ENCODE measurements at regions not wholly inside any gene's neighbourhood (a gene's known extent, or its start where the extent isn't known, plus 50 kb on each side); places are given as distances from the start of the nearest gene placed in this dataset.

- no peak for ATAC-seq
- Mint-ChIP-seq H3K36me3 (no peaks in the 10 kb centered on the region), H3K27ac (no peak overlapping the region), H3K4me1 (no peaks in the 10 kb centered on the region), H3K9me3 (ENCODE audit: low read depth) (no peaks in the 10 kb centered on the region), H3K4me3 (no peak overlapping the region), H3K27me3 (peaks cover 6% of the 10 kb centered on the region)
- CTCF ChIA-PET = no interaction called here
- DNase-seq = no peak
Measured at GRCh38 chr21:41086569-41086968, 81.4 kb upstream of the BACE2 start.

GRCh38 chr21:41090981-41091380 is 77.0 kb upstream of the BACE2 start:
- H3K4me1 Mint-ChIP-seq = no peaks in the 10 kb centered on the region
- CTCF ChIA-PET = no interaction called here
- no peak overlapping the region for H3K27ac Mint-ChIP-seq
- H3K36me3 Mint-ChIP-seq = no peaks in the 10 kb centered on the region
- DNase-seq (no peak), ATAC-seq (no peak)
- peaks cover 6% of the 10 kb centered on the region for H3K27me3 Mint-ChIP-seq
- H3K4me3 Mint-ChIP-seq = no peak overlapping the region
- H3K9me3 Mint-ChIP-seq (ENCODE audit: low read depth) = no peaks in the 10 kb centered on the region

- H3K36me3 Mint-ChIP-seq = no peaks in the 10 kb centered on the region
- no peaks in the 10 kb centered on the region for H3K9me3 Mint-ChIP-seq (ENCODE audit: low read depth)
- CTCF ChIA-PET = no interaction called here
- no peak overlapping the region for H3K4me3 Mint-ChIP-seq
- no peaks in the 10 kb centered on the region for H3K4me1 Mint-ChIP-seq
- DNase-seq (no peak), ATAC-seq (no peak)
- no peak overlapping the region for H3K27ac Mint-ChIP-seq
- peaks cover 3% of the 10 kb centered on the region for H3K27me3 Mint-ChIP-seq
Measured at GRCh38 chr21:41091616-41092015, 76.3 kb upstream of the BACE2 start.

GRCh38 chr21:41092312-41092711 is 75.6 kb upstream of the BACE2 start:
- H3K36me3 Mint-ChIP-seq = no peaks in the 10 kb centered on the region
- peaks cover 2% of the 10 kb centered on the region for H3K27me3 Mint-ChIP-seq
- ATAC-seq = no peak
- H3K4me3 Mint-ChIP-seq = no peak overlapping the region
- DNase-seq = no peak
- H3K4me1 Mint-ChIP-seq = no peaks in the 10 kb centered on the region
- no peaks in the 10 kb centered on the region for H3K9me3 Mint-ChIP-seq (ENCODE audit: low read depth)
- no peak overlapping the region for H3K27ac Mint-ChIP-seq
- CTCF ChIA-PET = no interaction called here

DNA sequence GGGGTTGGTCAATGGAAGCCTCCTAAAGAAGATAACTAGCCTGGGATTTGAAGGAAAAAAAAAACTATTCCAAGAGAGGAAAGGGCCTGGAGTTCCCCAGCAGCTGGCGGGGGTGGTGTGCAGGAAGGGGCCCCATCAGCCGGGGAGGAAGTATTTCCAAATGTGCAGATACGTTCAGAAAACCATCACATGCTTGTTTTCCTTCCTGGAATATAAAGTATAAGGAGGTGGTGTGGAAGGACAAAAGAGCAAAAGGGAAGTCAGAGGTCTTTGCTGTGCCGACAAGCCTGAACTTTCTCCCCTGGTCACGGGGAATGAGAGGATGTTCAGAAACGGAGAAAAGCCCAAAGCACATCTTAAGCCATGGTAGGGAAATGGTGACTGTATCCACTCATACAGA is 72.0 kb upstream of the BACE2 start:
- Mint-ChIP-seq H3K36me3 (no peaks in the 10 kb centered on the region), H3K27me3 (peaks cover 2% of the 10 kb centered on the region), H3K4me1 (no peaks in the 10 kb centered on the region), H3K27ac (no peak overlapping the region), H3K9me3 (ENCODE audit: low read depth) (peaks cover 2% of the 10 kb centered on the region), H3K4me3 (no peak overlapping the region)
- no peak for DNase-seq
- CTCF ChIA-PET = no interaction called here
- ATAC-seq = no peak

DNA sequence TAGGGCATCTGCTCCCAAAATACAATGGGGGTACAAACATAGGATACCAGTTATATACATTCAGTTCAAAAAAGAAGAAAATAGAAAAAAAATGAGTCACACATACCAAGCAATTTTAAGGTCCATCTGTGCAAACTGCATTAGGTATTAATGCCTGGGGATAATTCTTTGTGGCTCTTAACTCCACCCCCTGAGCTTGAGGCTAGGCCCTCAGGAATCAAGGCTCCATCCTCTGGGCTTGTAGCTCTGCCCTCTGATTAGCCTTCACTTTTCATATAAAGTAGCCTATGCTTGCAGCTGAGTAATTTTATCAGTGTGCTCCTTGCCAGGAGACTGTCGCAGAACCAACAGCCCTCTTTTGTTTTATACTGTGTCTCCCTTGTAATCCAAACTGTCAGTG is 69.9 kb upstream of the BACE2 start:
- ATAC-seq (no peak), DNase-seq (no peak)
- Mint-ChIP-seq H3K9me3 (ENCODE audit: low read depth) (peaks cover 2% of the 10 kb centered on the region), H3K4me3 (no peak overlapping the region), H3K36me3 (no peaks in the 10 kb centered on the region), H3K27me3 (peaks cover 2% of the 10 kb centered on the region), H3K4me1 (no peaks in the 10 kb centered on the region), H3K27ac (no peak overlapping the region)
- CTCF ChIA-PET = no interaction called here

- H3K4me3 Mint-ChIP-seq = no peak overlapping the region
- no peaks in the 10 kb centered on the region for H3K36me3 Mint-ChIP-seq
- no peaks in the 10 kb centered on the region for H3K4me1 Mint-ChIP-seq
- peaks cover 2% of the 10 kb centered on the region for H3K27me3 Mint-ChIP-seq
- H3K27ac Mint-ChIP-seq = no peak overlapping the region
- CTCF ChIA-PET = no interaction called here
- no peak for ATAC-seq
- peaks cover 2% of the 10 kb centered on the region for H3K9me3 Mint-ChIP-seq (ENCODE audit: low read depth)
- DNase-seq = no peak
Measured at GRCh38 chr21:41098481-41099042, 69.4 kb upstream of the BACE2 start.

GRCh38 chr21:41100826-41101550 is 67.0 kb upstream of the BACE2 start:
- H3K36me3 Mint-ChIP-seq = no peaks in the 10 kb centered on the region
- no peaks in the 10 kb centered on the region for H3K4me1 Mint-ChIP-seq
- H3K27me3 Mint-ChIP-seq = peaks cover 2% of the 10 kb centered on the region
- DNase-seq (no peak), ATAC-seq (no peak)
- H3K4me3 Mint-ChIP-seq = no peak overlapping the region
- CTCF ChIA-PET = no interaction called here
- no peak overlapping the region for H3K27ac Mint-ChIP-seq
- peaks cover 2% of the 10 kb centered on the region for H3K9me3 Mint-ChIP-seq (ENCODE audit: low read depth)

DNA sequence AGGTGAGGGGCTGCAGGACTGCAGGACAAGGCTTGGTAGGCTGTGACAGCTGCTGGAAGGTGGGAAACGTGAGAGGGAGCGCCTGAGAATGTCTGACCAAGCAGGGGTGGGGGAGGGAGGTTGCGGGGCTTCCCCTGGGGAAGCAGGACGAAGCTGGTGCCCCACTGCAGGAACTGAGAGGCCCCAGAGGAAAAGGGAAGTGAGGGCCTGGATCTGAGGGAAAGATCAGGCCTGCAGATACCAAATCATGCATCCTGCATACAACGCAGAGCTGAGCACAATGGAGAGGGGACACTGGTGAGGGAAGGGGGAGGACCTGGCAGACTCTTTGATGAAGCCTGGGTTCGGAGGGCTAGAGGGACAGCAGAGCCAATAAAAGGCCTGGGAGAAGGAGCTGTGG is 65.7 kb upstream of the BACE2 start:
- ATAC-seq = no peak
- Mint-ChIP-seq H3K36me3 (no peaks in the 10 kb centered on the region), H3K27me3 (peaks cover 2% of the 10 kb centered on the region), H3K4me1 (no peaks in the 10 kb centered on the region), H3K9me3 (ENCODE audit: low read depth) (peaks cover 2% of the 10 kb centered on the region), H3K4me3 (no peak overlapping the region), H3K27ac (no peak overlapping the region)
- DNase-seq = no peak
- CTCF ChIA-PET = no interaction called here

- peaks cover 3% of the 10 kb centered on the region for H3K27me3 Mint-ChIP-seq
- ATAC-seq = no peak
- no peak overlapping the region for H3K4me3 Mint-ChIP-seq
- peaks cover 8% of the 10 kb centered on the region for H3K4me1 Mint-ChIP-seq
- CTCF ChIA-PET = no interaction called here
- peaks cover 4% of the 10 kb centered on the region for H3K9me3 Mint-ChIP-seq (ENCODE audit: low read depth)
- H3K36me3 Mint-ChIP-seq = no peaks in the 10 kb centered on the region
- DNase-seq = no peak
- no peak overlapping the region for H3K27ac Mint-ChIP-seq
Measured at GRCh38 chr21:41107602-41108001, 60.4 kb upstream of the BACE2 start.

DNA sequence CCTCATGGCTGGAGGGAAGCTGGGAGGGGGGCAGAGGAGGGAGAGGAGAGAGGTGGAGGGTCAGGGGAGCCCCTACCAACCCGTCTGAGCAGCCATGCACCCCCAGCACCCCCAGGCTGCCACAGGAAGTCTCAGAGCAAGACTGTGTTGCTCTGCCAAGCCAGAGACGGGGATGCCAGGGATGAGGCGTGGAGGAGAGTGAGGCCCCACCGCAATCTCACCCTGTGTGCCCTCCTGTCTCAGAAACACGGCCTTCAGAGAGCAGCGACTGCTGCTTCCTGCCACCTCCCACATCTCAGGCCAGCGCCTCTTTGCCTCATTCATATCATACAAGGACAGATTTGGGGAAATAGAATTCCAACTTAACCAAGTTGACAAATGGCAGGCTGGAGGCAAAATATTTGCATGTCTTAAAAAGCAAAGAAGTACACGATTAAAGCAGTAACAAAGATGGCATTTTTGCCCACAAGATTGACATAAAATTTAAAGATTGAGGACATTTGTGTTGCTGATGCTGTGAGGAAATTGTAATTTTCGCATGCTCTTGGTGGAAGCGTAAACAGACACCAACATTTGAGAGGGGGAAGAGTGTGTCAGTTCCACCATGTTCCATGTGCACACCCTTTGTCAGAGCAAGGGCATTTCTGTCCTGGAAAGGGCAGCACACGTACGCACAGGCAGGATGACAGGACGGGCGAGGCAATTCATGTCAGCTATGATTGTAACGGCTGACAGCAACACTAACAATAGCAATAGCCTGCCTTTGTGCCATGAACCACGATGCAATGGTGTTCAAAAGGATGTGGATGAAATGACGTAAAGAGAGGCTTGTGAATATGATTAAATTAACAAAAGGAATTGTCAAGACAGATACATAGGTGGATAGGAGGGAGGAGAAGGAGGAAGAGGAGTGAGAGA is 59.0 kb upstream of the BACE2 start:
- H3K36me3 Mint-ChIP-seq = no peaks in the 10 kb centered on the region
- H3K4me3 Mint-ChIP-seq = no peak overlapping the region
- DNase-seq (no peak), ATAC-seq (no peak)
- CTCF ChIA-PET = no interaction called here
- peaks cover 3% of the 10 kb centered on the region for H3K27me3 Mint-ChIP-seq
- H3K4me1 Mint-ChIP-seq = peaks cover 17% of the 10 kb centered on the region
- peaks cover 4% of the 10 kb centered on the region for H3K9me3 Mint-ChIP-seq (ENCODE audit: low read depth)
- H3K27ac Mint-ChIP-seq = no peak overlapping the region

GRCh38 chr21:41110161-41110560 is 57.8 kb upstream of the BACE2 start:
- H3K27me3 Mint-ChIP-seq = peaks cover 3% of the 10 kb centered on the region
- CTCF ChIA-PET = no interaction called here

GRCh38 chr21:41110664-41111063 is 57.3 kb upstream of the BACE2 start:
- CTCF ChIA-PET = interaction anchor here (0.6 kb wide), 1 partner anchor 10 kb away, joined by 3 read pairs; no protein-coding TSS in a partner anchor
- DNase-seq (no peak), ATAC-seq (no peak)
- H3K36me3 Mint-ChIP-seq = no peaks in the 10 kb centered on the region
- H3K27me3 Mint-ChIP-seq = peaks cover 3% of the 10 kb centered on the region
- no peak overlapping the region for H3K4me3 Mint-ChIP-seq
- no peak overlapping the region for H3K27ac Mint-ChIP-seq
- peaks cover 17% of the 10 kb centered on the region for H3K4me1 Mint-ChIP-seq
- H3K9me3 Mint-ChIP-seq (ENCODE audit: low read depth) = peaks cover 4% of the 10 kb centered on the region

More at GRCh38 chr21:41110161-41110560, 57.8 kb upstream of the BACE2 start:
- ATAC-seq (no peak), DNase-seq (no peak)
- Mint-ChIP-seq H3K4me3 (no peak overlapping the region), H3K9me3 (ENCODE audit: low read depth) (peaks cover 4% of the 10 kb centered on the region), H3K27ac (no peak overlapping the region), H3K4me1 (peaks cover 17% of the 10 kb centered on the region), H3K36me3 (no peaks in the 10 kb centered on the region)

- Mint-ChIP-seq H3K27me3 (peaks cover 3% of the 10 kb centered on the region), H3K9me3 (ENCODE audit: low read depth) (peaks cover 4% of the 10 kb centered on the region), H3K36me3 (no peaks in the 10 kb centered on the region), H3K4me1 (peaks cover 17% of the 10 kb centered on the region), H3K4me3 (no peak overlapping the region), H3K27ac (no peak overlapping the region)
- CTCF ChIA-PET = no interaction called here
- ATAC-seq = no peak
- DNase-seq = no peak
Measured at GRCh38 chr21:41111681-41112080, 56.3 kb upstream of the BACE2 start.

Data from activated CD8-positive, alpha-beta memory T cell treated with anti-CD3 and anti-CD28 coated beads, Interleukin-2, amount 10 ng/mL, durations not matched to agents 7 days and 5 days (primary cell).